HepG2 (cell line): ENCODE measurements at regions not wholly inside any gene's neighbourhood (a gene's known extent, or its start where the extent isn't known, plus 50 kb on each side); places are given as distances from the start of the nearest gene placed in this dataset.

Experiments
- ATAC-seq: fragments of 200-7000 bp; cut with Tn5 transposase; 3 replicates; pipeline ENCODE4 v1.9.1; 2020; ENCODE audit warnings: mild to moderate bottlenecking, moderate library complexity
- BruUV-seq: library from RNA; stranded (reverse); fragments of 400-500 nt; replicated peaks from 2 replicates; lab custom pipeline; 2021; lab: Mats Ljungman, UMichigan
- CTCF ChIA-PET: fragments of 300-600 bp; formaldehyde crosslinking; extraction: SDS; loops from one replicate; lab custom pipeline; 2021; ENCODE audit warnings: low total read pairs, inconsistent platforms, low intra/inter-chr PET ratio; lab: Yijun Ruan, JAX
- POLR2A ChIA-PET: fragments of 350-600 bp; sonication (Branson Sonifier 250); formaldehyde crosslinking; loops from one replicate; lab custom pipeline; 2020; ENCODE audit warnings: antibody characterized with exemption, inconsistent platforms; lab: Yijun Ruan, JAX
- DNase-seq: peaks from one replicate; pipeline ENCODE4 v3.0.0-alpha.2; 2015; ENCODE audit warnings: low spot score
- FAIRE-seq: peaks from 3 replicates; lab custom pipeline; 2011; peaks lifted over from hg19 to GRCh38; lab: Jason Lieb, UNC
- H2AFZ ChIP-seq: one replicate; pipeline ENCODE4 v1.6.1; 2011; ENCODE audit warnings: low read length, inconsistent platforms
- H3K27ac ChIP-seq: fragments of 300-600 bp; 3 replicates; pipeline ENCODE4 v1.8.0; 2011; ENCODE audit warnings: mixed run types, mild to moderate bottlenecking, mixed read lengths, low read length, inconsistent platforms; ENCODE audit not compliant: insufficient read depth; ENCODE audit errors: extremely low read length
- H3K27me3 ChIP-seq, 2 experiments: fragments of 200-600 bp in 1 of 2; 2 replicates in 1 of 2; 3 replicates in 1 of 2; pipeline versions ENCODE4 v1.6.0 to v1.8.0; 2011; ENCODE audit warnings: low read length in 2 of 2, mild to moderate bottlenecking in 2 of 2, moderate library complexity in 2 of 2, inconsistent platforms in 1 of 2; ENCODE audit not compliant: insufficient read depth in 2 of 2, control insufficient read depth in 1 of 2
- H3K36me3 ChIP-seq, 2 experiments: fragments of 200-600 bp in 1 of 2; replicated peaks in 1 of 2; 2 replicates in 1 of 2; 3 replicates in 1 of 2; pipeline versions ENCODE4 v1.5.1 to v1.8.0; 2011; ENCODE audit warnings: low read length in 2 of 2, inconsistent platforms in 1 of 2; ENCODE audit not compliant: insufficient read depth in 2 of 2, control insufficient read depth in 1 of 2
- H3K4me1 ChIP-seq: 2 replicates; pipeline ENCODE4 v1.5.1; 2012; ENCODE audit warnings: low read length, inconsistent platforms; ENCODE audit not compliant: insufficient read depth
- H3K4me2 ChIP-seq: 2 replicates; pipeline ENCODE4 v1.6.0; 2011; ENCODE audit warnings: low read depth, low read length, inconsistent platforms
- H3K4me3 ChIP-seq, 3 experiments: fragments of 200-600 bp in 1 of 3; sonication (generic), shearing (Covaris generic) in 1 of 3; replicated peaks in 1 of 3; 2 replicates each; pipeline ENCODE4 v1.5.1; 2011 to 2016; ENCODE audit warnings: low read length in 3 of 3, inconsistent platforms in 2 of 3, low read depth in 2 of 3, mild to moderate bottlenecking in 2 of 3, control low read depth in 1 of 3, mixed read lengths in 1 of 3; ENCODE audit not compliant: insufficient read depth in 1 of 3
- H3K79me2 ChIP-seq: one replicate; pipeline ENCODE4 v1.6.1; 2011; ENCODE audit warnings: low read length, inconsistent platforms; ENCODE audit not compliant: insufficient read depth
- H3K9ac ChIP-seq: 2 replicates; pipeline ENCODE4 v1.6.0; 2011; ENCODE audit warnings: mild to moderate bottlenecking, low read depth, low read length, inconsistent platforms; ENCODE audit not compliant: insufficient read depth
- H3K9me3 ChIP-seq: 2 replicates; pipeline ENCODE4 v1.5.1; 2012; ENCODE audit warnings: mild to moderate bottlenecking, low read length
- H4K20me1 ChIP-seq: 2 replicates; pipeline ENCODE4 v1.6.0; 2011; ENCODE audit warnings: inconsistent platforms, mild to moderate bottlenecking, low read length, moderate library complexity; ENCODE audit not compliant: insufficient read depth
- TFDP2 ChIP-seq: sonication (generic); formaldehyde crosslinking; IDR thresholded peaks from 2 replicates; pipeline ENCODE4 v1.4.0; 2020; ENCODE audit warnings: missing genetic modification reagents
- U2AF1 ChIP-seq: fragments of 200-400 bp; formaldehyde crosslinking; optimal IDR thresholded peaks from 2 replicates; pipeline ENCODE3; 2017; ENCODE audit warnings: mild to moderate bottlenecking, low read depth, low read length
- WGBS: methylation state at CpG from one replicate; pipeline ENCODE4 v1.1.6; 2017; ENCODE audit warnings: low lambda C conversion rate; 5-methylcytosine and 5-hydroxymethylcytosine counted together
- in situ Hi-C: cut with HindIII; loops from 2 replicates; pipeline ENCODE4 v1.10.0; 2017; ENCODE audit warnings: low pct_unique_long_range_greater_than_20kb; ENCODE audit not compliant: extremely low pct_ligation_motif_present
- intact Hi-C: fragments of 100-400 bp; cut with micrococcal nuclease; formaldehyde crosslinking; loops from one replicate; pipeline ENCODE4 v1.10.0; 2022; ENCODE audit not compliant: unreplicated experiment
- TF ChIP-seq, protein P1 (sequence below): sonication (generic); formaldehyde crosslinking; IDR thresholded peaks from 2 replicates; pipeline ENCODE4 v1.4.0; 2020; ENCODE audit warnings: missing genetic modification reagents

DNA sequence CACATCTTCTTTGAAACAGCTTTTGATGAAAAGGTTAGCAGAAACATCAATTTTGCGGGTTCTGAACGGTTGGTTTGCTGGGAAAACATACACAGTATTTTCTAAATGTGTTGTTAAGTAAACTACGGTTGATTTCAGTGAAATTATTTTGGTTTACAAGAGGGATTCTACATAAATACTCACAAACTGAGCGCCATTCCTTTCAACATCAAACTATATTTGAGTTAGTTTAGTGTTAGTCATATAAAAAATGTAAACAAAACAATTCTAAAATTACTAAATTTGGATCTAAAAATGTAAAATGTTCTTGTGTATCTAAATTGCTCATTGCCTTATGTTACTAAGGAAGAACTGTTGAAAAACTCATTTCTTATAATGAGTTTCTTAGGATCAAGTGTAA lies 425.6 kb downstream of the PCDH18 start:
- 5% methylated on average over 4 of the region's 4 CpGs for WGBS
- in situ Hi-C loops: no loop called here
- no peaks in the 10 kb centered on the region for H3K4me1 ChIP-seq
- TF ChIP-seq, protein P1, sequence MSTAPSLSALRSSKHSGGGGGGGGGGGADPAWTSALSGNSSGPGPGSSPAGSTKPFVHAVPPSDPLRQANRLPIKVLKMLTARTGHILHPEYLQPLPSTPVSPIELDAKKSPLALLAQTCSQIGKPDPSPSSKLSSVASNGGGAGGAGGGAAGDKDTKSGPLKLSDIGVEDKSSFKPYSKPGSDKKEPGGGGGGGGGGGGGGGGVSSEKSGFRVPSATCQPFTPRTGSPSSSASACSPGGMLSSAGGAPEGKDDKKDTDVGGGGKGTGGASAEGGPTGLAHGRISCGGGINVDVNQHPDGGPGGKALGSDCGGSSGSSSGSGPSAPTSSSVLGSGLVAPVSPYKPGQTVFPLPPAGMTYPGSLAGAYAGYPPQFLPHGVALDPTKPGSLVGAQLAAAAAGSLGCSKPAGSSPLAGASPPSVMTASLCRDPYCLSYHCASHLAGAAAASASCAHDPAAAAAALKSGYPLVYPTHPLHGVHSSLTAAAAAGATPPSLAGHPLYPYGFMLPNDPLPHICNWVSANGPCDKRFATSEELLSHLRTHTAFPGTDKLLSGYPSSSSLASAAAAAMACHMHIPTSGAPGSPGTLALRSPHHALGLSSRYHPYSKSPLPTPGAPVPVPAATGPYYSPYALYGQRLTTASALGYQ (CRISPR knock-in tag): no peak
- TF ChIP-seq TFDP2: no peak
- TF ChIP-seq, all 625 proteins: peak for 0
- no peak overlapping the region for H3K4me3 ChIP-seq
- FAIRE-seq (no peak), DNase-seq (no peak), ATAC-seq (no peak)
- no peak overlapping the region for H3K9ac ChIP-seq
- H2AFZ ChIP-seq: no peak overlapping the region
- H4K20me1 ChIP-seq: no peaks in the 10 kb centered on the region
- CTCF ChIA-PET: no interaction called here
- intact Hi-C loops: no loop called here
- no peaks in the 10 kb centered on the region for H3K36me3 ChIP-seq
- H3K9me3 ChIP-seq: no peaks in the 10 kb centered on the region
- no peak overlapping the region for H3K27ac ChIP-seq
- POLR2A ChIA-PET: no interaction called here
- no peaks in the 10 kb centered on the region for H3K27me3 ChIP-seq
- H3K4me2 ChIP-seq: no peak overlapping the region
- BruUV-seq: no TSS peak
- no peaks in the 10 kb centered on the region for H3K79me2 ChIP-seq

- no peak for FAIRE-seq
- Histone ChIP-seq H3K79me2 (no peaks in the 10 kb centered on the region), H3K4me3 (no peak overlapping the region), H3K36me3 (no peaks in the 10 kb centered on the region), H3K27ac (no peak overlapping the region), H3K4me2 (no peak overlapping the region), H3K27me3 (no peaks in the 10 kb centered on the region), H3K4me1 (no peaks in the 10 kb centered on the region), H3K9me3 (no peaks in the 10 kb centered on the region), H2AFZ (no peak overlapping the region), H3K9ac (no peak overlapping the region), H4K20me1 (no peaks in the 10 kb centered on the region)
- no peak for ATAC-seq
- BruUV-seq: no TSS peak
- intact Hi-C loops: no loop called here
- no peak for TF ChIP-seq U2AF1
- DNase-seq: no peak
- in situ Hi-C loops: no loop called here
- 21% methylated on average over 3 of the region's 3 CpGs for WGBS
- POLR2A ChIA-PET: no interaction called here
- CTCF ChIA-PET: no interaction called here
Measured at GRCh38 chr4:137106287-137106686, 426.0 kb downstream of the PCDH18 start.
